HG03039 (cell line): ENCODE measurements at regions not wholly inside any gene's neighbourhood (a gene's known extent, or its start where the extent isn't known, plus 50 kb on each side); places are given as distances from the start of the nearest gene placed in this dataset.
"Not testable (repeated sequence)": the region's sequence is repeated elsewhere in the genome, so short reads cannot be mapped to it uniquely, and the experiment has no call there.

Source experiments
- ATAC-seq: cut with Tn5 transposase; IDR thresholded peaks from one replicate; pipeline ENCODE4 v1.9.1; 2021; ENCODE audit warnings: mild to moderate bottlenecking, moderate library complexity; ENCODE audit not compliant: unreplicated experiment

GRCh38 chr15:88965097-88965496, 51.9 kb upstream of the MFGE8 start:
- not testable (repeated sequence) for ATAC-seq

- no peak for ATAC-seq
Observed at GRCh38 chr15:88970232-88970631, 57.1 kb upstream of the MFGE8 start.

GRCh38 chr15:88974392-88974791, 61.2 kb upstream of the MFGE8 start:
- ATAC-seq: no peak

GRCh38 chr15:88975891-88976290, 62.7 kb upstream of the MFGE8 start:
- no peak for ATAC-seq

GRCh38 chr15:88976656-88977055, 63.5 kb upstream of the MFGE8 start:
- no peak for ATAC-seq

GRCh38 chr15:88979674-88980073, 66.5 kb upstream of the MFGE8 start:
- no peak for ATAC-seq

- no peak for ATAC-seq
Observed at GRCh38 chr15:88980498-88980897, 67.3 kb upstream of the MFGE8 start.

- ATAC-seq: no peak
Observed at GRCh38 chr15:88981244-88982215, 68.4 kb upstream of the MFGE8 start.

GRCh38 chr15:88982304-88982945, 69.2 kb upstream of the MFGE8 start:
- peak; percentile 95 for ATAC-seq

GRCh38 chr15:88982946-88983342, 69.8 kb upstream of the MFGE8 start:
- no peak for ATAC-seq

- no peak for ATAC-seq
Observed at GRCh38 chr15:88983861-88984429, 70.8 kb upstream of the MFGE8 start.

GRCh38 chr15:88985547-88986393, 72.6 kb upstream of the MFGE8 start:
- no peak for ATAC-seq

- ATAC-seq: no peak
Observed at GRCh38 chr15:88986949-88987590, 73.9 kb upstream of the MFGE8 start.

- ATAC-seq: no peak
Observed at GRCh38 chr15:88987591-88987933, 74.4 kb upstream of the MFGE8 start.

- ATAC-seq: no peak
Observed at GRCh38 chr15:88987934-88988671, 74.9 kb upstream of the MFGE8 start.

- no peak for ATAC-seq
Observed at GRCh38 chr15:88989578-88989977, 76.4 kb upstream of the MFGE8 start.

GRCh38 chr15:88990185-88990679, 77.1 kb upstream of the MFGE8 start:
- no peak for ATAC-seq

- ATAC-seq: no peak
Observed at GRCh38 chr15:88992216-88992615, 79.0 kb upstream of the MFGE8 start.

- ATAC-seq: no peak
Observed at GRCh38 chr15:88992912-88993376, 79.8 kb upstream of the MFGE8 start.

- no peak for ATAC-seq
Observed at GRCh38 chr15:88993662-88994061, 80.5 kb upstream of the MFGE8 start.
